Keratinocyte (primary cell): ENCODE measurements at regions not wholly inside any gene's neighbourhood (a gene's known extent, or its start where the extent isn't known, plus 50 kb on each side); places are given as distances from the start of the nearest gene placed in this dataset.

Experiments
- CTCF ChIP-seq, 3 experiments: IDR thresholded peaks in 1 of 3; conservative IDR thresholded peaks in 1 of 3; optimal IDR thresholded peaks in 1 of 3; 2 replicates in 2 of 3; 3 replicates in 1 of 3; pipeline versions ENCODE3 to v1.5.1; 2011; ENCODE audit warnings: low read length in 3 of 3, mild to moderate bottlenecking in 3 of 3, moderate library complexity in 2 of 3, control low read depth in 1 of 3, inconsistent platforms in 1 of 3; ENCODE audit not compliant: insufficient read depth in 2 of 3; ENCODE audit errors: extremely low read depth in 1 of 3
- EZH2 ChIP-seq: IDR thresholded peaks from one replicate; pipeline ENCODE4 v1.6.1; 2012; ENCODE audit warnings: inconsistent platforms, mild to moderate bottlenecking, low read length, moderate library complexity

GRCh38 chr12:125687403-125687802, 622.2 kb downstream of the AACS start:
- TF ChIP-seq CTCF (optimal IDR thresholded peaks at IDR 0.05 in 1 of 3, IDR thresholded peaks at IDR 0.05 in 1 of 3, conservative IDR thresholded peaks at IDR 0.05 in 1 of 3; ENCODE audit: extremely low read depth in 1 of 3, insufficient read depth in 2 of 3, low read length in 3 of 3): no peak
- no peak for TF ChIP-seq EZH2
